ENCODE measurements at regions not wholly inside any gene's neighbourhood (a gene's known extent, or its start where the extent isn't known, plus 50 kb on each side); places are given as distances from the start of the nearest gene placed in this dataset.
A peak's percentile ranks its signal among the peaks of the same experiment; 100 is the strongest.

- Histone ChIP-seq H3K27me3 (peaks cover 10% of the 10 kb centered on the region), H3K4me1 (replicated peaks in 1 of 2) (no peaks in the 10 kb centered on the region), H3K9me3 (replicated peaks in 1 of 3) (no peaks in the 10 kb centered on the region), H3K4me3 (no peak overlapping the region), H3K36me3 (replicated peaks in 1 of 2) (no peaks in the 10 kb centered on the region), H3K27ac (no peak overlapping the region)
- TF ChIP-seq, protein P1, sequence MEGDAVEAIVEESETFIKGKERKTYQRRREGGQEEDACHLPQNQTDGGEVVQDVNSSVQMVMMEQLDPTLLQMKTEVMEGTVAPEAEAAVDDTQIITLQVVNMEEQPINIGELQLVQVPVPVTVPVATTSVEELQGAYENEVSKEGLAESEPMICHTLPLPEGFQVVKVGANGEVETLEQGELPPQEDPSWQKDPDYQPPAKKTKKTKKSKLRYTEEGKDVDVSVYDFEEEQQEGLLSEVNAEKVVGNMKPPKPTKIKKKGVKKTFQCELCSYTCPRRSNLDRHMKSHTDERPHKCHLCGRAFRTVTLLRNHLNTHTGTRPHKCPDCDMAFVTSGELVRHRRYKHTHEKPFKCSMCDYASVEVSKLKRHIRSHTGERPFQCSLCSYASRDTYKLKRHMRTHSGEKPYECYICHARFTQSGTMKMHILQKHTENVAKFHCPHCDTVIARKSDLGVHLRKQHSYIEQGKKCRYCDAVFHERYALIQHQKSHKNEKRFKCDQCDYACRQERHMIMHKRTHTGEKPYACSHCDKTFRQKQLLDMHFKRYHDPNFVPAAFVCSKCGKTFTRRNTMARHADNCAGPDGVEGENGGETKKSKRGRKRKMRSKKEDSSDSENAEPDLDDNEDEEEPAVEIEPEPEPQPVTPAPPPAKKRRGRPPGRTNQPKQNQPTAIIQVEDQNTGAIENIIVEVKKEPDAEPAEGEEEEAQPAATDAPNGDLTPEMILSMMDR (IDR thresholded peaks at IDR 0.05): no peak
- no peak for TF ChIP-seq POLR2A (IDR thresholded peaks at IDR 0.05)
- intact Hi-C loops (cut with DNase I): no loop called here
- WGBS, 4 donors: 23 to 36% (median 26%) methylated on average over 8 to 11 of the region's 11 CpGs
- peak in 1 of 7 donors; percentile 4 for DNase-seq
These were observed 218.4 kb upstream of the MVB12B start for GRCh38 chr9:126108240-126108639.

DNA sequence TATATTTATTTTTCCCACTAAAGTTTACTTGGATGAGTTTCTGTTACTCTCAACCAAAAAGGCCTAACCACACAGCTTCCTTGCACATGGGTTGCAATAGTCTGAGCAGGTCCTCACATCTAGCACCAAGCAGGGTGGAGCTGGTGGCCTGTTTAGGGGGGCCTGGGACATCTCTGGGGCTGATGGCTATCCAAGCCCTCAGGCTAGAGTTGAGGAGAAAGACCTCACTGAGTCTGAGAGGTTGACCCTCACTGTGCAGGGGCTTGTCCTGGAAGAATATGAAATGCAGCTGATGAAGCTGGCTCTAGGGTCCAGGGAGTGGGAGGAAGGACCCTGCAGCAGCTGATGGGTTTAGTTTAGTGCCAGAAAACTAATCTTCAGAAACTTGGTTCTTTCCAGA is 217.1 kb upstream of the MVB12B start:
- DNase-seq: no peak
- no peak for TF ChIP-seq POLR2A (IDR thresholded peaks at IDR 0.05)
- TF ChIP-seq, protein P1 (IDR thresholded peaks at IDR 0.05): no peak
- intact Hi-C loops (cut with DNase I): no loop called here
- Histone ChIP-seq H3K27ac (no peak overlapping the region), H3K9me3 (replicated peaks in 1 of 3) (no peaks in the 10 kb centered on the region), H3K4me3 (no peak overlapping the region), H3K4me1 (replicated peaks in 1 of 2) (no peaks in the 10 kb centered on the region), H3K36me3 (replicated peaks in 1 of 2) (no peaks in the 10 kb centered on the region), H3K27me3 (peaks cover 10% of the 10 kb centered on the region)

GRCh38 chr9:126111556-126111955 is 215.1 kb upstream of the MVB12B start:
- no peak overlapping the region for H3K27ac ChIP-seq
- no peaks in the 10 kb centered on the region for H3K9me3 ChIP-seq (replicated peaks in 1 of 3)
- WGBS, 4 donors: 80 to 89% (median 84%) methylated on average over 3 to 5 of the region's 5 CpGs
- no peak for DNase-seq
- intact Hi-C loops (cut with DNase I): no loop called here
- peaks cover 10% of the 10 kb centered on the region for H3K27me3 ChIP-seq
- TF ChIP-seq POLR2A (IDR thresholded peaks at IDR 0.05): no peak
- TF ChIP-seq, protein P1 (IDR thresholded peaks at IDR 0.05): no peak
- H3K4me3 ChIP-seq: no peak overlapping the region
- no peaks in the 10 kb centered on the region for H3K4me1 ChIP-seq (replicated peaks in 1 of 2)
- no peaks in the 10 kb centered on the region for H3K36me3 ChIP-seq (replicated peaks in 1 of 2)

GRCh38 chr9:126112135-126112720 is 214.4 kb upstream of the MVB12B start:
- TF ChIP-seq POLR2A (IDR thresholded peaks at IDR 0.05): no peak
- TF ChIP-seq, protein P1 (IDR thresholded peaks at IDR 0.05): no peak
- no peaks in the 10 kb centered on the region for H3K4me1 ChIP-seq (replicated peaks in 1 of 2)
- DNase-seq: no peak
- no peaks in the 10 kb centered on the region for H3K36me3 ChIP-seq (replicated peaks in 1 of 2)
- H3K9me3 ChIP-seq (replicated peaks in 1 of 3): no peaks in the 10 kb centered on the region
- H3K4me3 ChIP-seq: no peak overlapping the region
- 81 to 90% (median 84%) methylated on average over 11 of the region's 11 CpGs for WGBS, 4 donors
- intact Hi-C loops (cut with DNase I): no loop called here
- no peak overlapping the region for H3K27ac ChIP-seq
- peaks cover 10% of the 10 kb centered on the region for H3K27me3 ChIP-seq
